WI38 (cell line): ENCODE measurements at regions not wholly inside any gene's neighbourhood (a gene's known extent, or its start where the extent isn't known, plus 50 kb on each side); places are given as distances from the start of the nearest gene placed in this dataset.

Source experiments
- H3K4me3 ChIP-seq: 2 replicates; pipeline ENCODE4 v1.5.1; 2011; ENCODE audit warnings: low read depth, mild to moderate bottlenecking, control low read depth, low read length
- CTCF ChIP-seq: IDR thresholded peaks from 2 replicates; pipeline ENCODE4 v1.5.1; 2012; ENCODE audit warnings: low read depth, mild to moderate bottlenecking, control low read depth, low read length

GRCh38 chr4:81566161-81566591 is 94.5 kb upstream of the RASGEF1B start:
- H3K4me3 ChIP-seq = no peak overlapping the region
- TF ChIP-seq CTCF = no peak

- no peak overlapping the region for H3K4me3 ChIP-seq
- TF ChIP-seq CTCF = no peak
Measured at GRCh38 chr4:81565142-81565870, 93.6 kb upstream of the RASGEF1B start.

- TF ChIP-seq CTCF = no peak
Measured at GRCh38 chr4:81564025-81564424, 92.3 kb upstream of the RASGEF1B start.

GRCh38 chr4:81562093-81562492 is 90.4 kb upstream of the RASGEF1B start:
- TF ChIP-seq CTCF = no peak
- no peak overlapping the region for H3K4me3 ChIP-seq

More at GRCh38 chr4:81564025-81564424, 92.3 kb upstream of the RASGEF1B start:
- H3K4me3 ChIP-seq = no peak overlapping the region

- TF ChIP-seq CTCF = no peak
- no peak overlapping the region for H3K4me3 ChIP-seq
Measured at GRCh38 chr4:81557306-81557705, 85.6 kb upstream of the RASGEF1B start.

- H3K4me3 ChIP-seq = no peak overlapping the region
- no peak for TF ChIP-seq CTCF
Measured at GRCh38 chr4:81555489-81555888, 83.8 kb upstream of the RASGEF1B start.

- no peak for TF ChIP-seq CTCF
- no peak overlapping the region for H3K4me3 ChIP-seq
Measured at GRCh38 chr4:81552086-81552485, 80.4 kb upstream of the RASGEF1B start.
